Activated CD8-positive, alpha-beta memory T cell treated with anti-CD3 and anti-CD28 coated beads, Interleukin-2, amount 10 ng/mL, durations not matched to agents 7 days and 5 days (primary cell): ENCODE measurements at regions not wholly inside any gene's neighbourhood (a gene's known extent, or its start where the extent isn't known, plus 50 kb on each side); places are given as distances from the start of the nearest gene placed in this dataset.

Source experiments
- ATAC-seq: fragments of 150-1000 bp; cut with Tn5 transposase; one replicate; pipeline ENCODE4 v1.10.0; 2021; ENCODE audit warnings: moderate library complexity
- CTCF ChIA-PET: fragments of 350-600 bp; sonication (Branson Sonifier 250); formaldehyde crosslinking; loops from one replicate; lab custom pipeline; 2021; ENCODE audit warnings: antibody characterized with exemption; lab: Charles Lee
- DNase-seq: peaks from one replicate; pipeline ENCODE4 v3.0.0-alpha.2; 2020
- H3K27ac Mint-ChIP-seq: one replicate; pipeline ENCODE4 v1.8.0; 2021; ENCODE audit warnings: mild to moderate bottlenecking, mixed read lengths
- H3K27me3 Mint-ChIP-seq: one replicate; pipeline ENCODE4 v1.8.0; 2021; ENCODE audit warnings: mixed read lengths
- H3K36me3 Mint-ChIP-seq: one replicate; pipeline ENCODE4 v1.8.0; 2021; ENCODE audit warnings: mild to moderate bottlenecking, mixed read lengths
- H3K4me1 Mint-ChIP-seq: one replicate; pipeline ENCODE4 v1.8.0; 2021; ENCODE audit warnings: mixed read lengths
- H3K4me3 Mint-ChIP-seq: one replicate; pipeline ENCODE4 v1.8.0; 2021; ENCODE audit warnings: mild to moderate bottlenecking, moderate library complexity, mixed read lengths
- H3K9me3 Mint-ChIP-seq: one replicate; pipeline ENCODE4 v1.8.0; 2022; ENCODE audit warnings: low read depth, mixed read lengths

GRCh38 chr1:177620636-177621190 lies 349.1 kb downstream of the SEC16B start:
- Mint-ChIP-seq H3K27ac (no peak overlapping the region), H3K4me3 (no peak overlapping the region), H3K4me1 (no peaks in the 10 kb centered on the region), H3K36me3 (no peaks in the 10 kb centered on the region), H3K9me3 (peaks cover 2% of the 10 kb centered on the region), H3K27me3 (no peaks in the 10 kb centered on the region)
- ATAC-seq (no peak), DNase-seq (no peak)
- CTCF ChIA-PET = no interaction called here

GRCh38 chr1:177615251-177615650 lies 354.6 kb downstream of the SEC16B start:
- no peaks in the 10 kb centered on the region for H3K27me3 Mint-ChIP-seq
- no peak for ATAC-seq
- CTCF ChIA-PET = no interaction called here

GRCh38 chr1:177611402-177611801 lies 358.5 kb downstream of the SEC16B start:
- Mint-ChIP-seq H3K27ac (no peak overlapping the region), H3K36me3 (no peaks in the 10 kb centered on the region), H3K4me3 (no peak overlapping the region), H3K27me3 (no peaks in the 10 kb centered on the region), H3K4me1 (no peaks in the 10 kb centered on the region), H3K9me3 (no peaks in the 10 kb centered on the region)
- DNase-seq (no peak), ATAC-seq (no peak)
- CTCF ChIA-PET = no interaction called here

More at GRCh38 chr1:177615251-177615650, 354.6 kb downstream of the SEC16B start:
- no peaks in the 10 kb centered on the region for H3K36me3 Mint-ChIP-seq
- DNase-seq = no peak
- H3K4me1 Mint-ChIP-seq = no peaks in the 10 kb centered on the region
- H3K4me3 Mint-ChIP-seq = no peak overlapping the region
- no peak overlapping the region for H3K27ac Mint-ChIP-seq
- H3K9me3 Mint-ChIP-seq = no peaks in the 10 kb centered on the region

GRCh38 chr1:177609953-177610352 lies 359.9 kb downstream of the SEC16B start:
- CTCF ChIA-PET = no interaction called here

GRCh38 chr1:177600936-177601335 lies 368.9 kb downstream of the SEC16B start:
- no peaks in the 10 kb centered on the region for H3K36me3 Mint-ChIP-seq
- H3K4me1 Mint-ChIP-seq = no peaks in the 10 kb centered on the region
- no peak overlapping the region for H3K4me3 Mint-ChIP-seq
- DNase-seq (no peak), ATAC-seq (no peak)
- H3K27me3 Mint-ChIP-seq = no peaks in the 10 kb centered on the region
- no peak overlapping the region for H3K27ac Mint-ChIP-seq
- peaks cover 7% of the 10 kb centered on the region for H3K9me3 Mint-ChIP-seq
- CTCF ChIA-PET = no interaction called here

More at GRCh38 chr1:177609953-177610352, 359.9 kb downstream of the SEC16B start:
- no peak overlapping the region for H3K4me3 Mint-ChIP-seq
- ATAC-seq (no peak), DNase-seq (no peak)
- no peaks in the 10 kb centered on the region for H3K27me3 Mint-ChIP-seq
- H3K27ac Mint-ChIP-seq = no peak overlapping the region
- no peaks in the 10 kb centered on the region for H3K36me3 Mint-ChIP-seq
- H3K9me3 Mint-ChIP-seq = peaks cover 3% of the 10 kb centered on the region
- no peaks in the 10 kb centered on the region for H3K4me1 Mint-ChIP-seq

GRCh38 chr1:177600321-177600720 lies 369.5 kb downstream of the SEC16B start:
- Mint-ChIP-seq H3K27me3 (no peaks in the 10 kb centered on the region), H3K9me3 (peaks cover 7% of the 10 kb centered on the region), H3K4me1 (no peaks in the 10 kb centered on the region), H3K4me3 (no peak overlapping the region), H3K36me3 (no peaks in the 10 kb centered on the region), H3K27ac (no peak overlapping the region)
- no peak for ATAC-seq
- CTCF ChIA-PET = no interaction called here
- no peak for DNase-seq

- no peaks in the 10 kb centered on the region for H3K4me1 Mint-ChIP-seq
- no peaks in the 10 kb centered on the region for H3K9me3 Mint-ChIP-seq
- DNase-seq (no peak), ATAC-seq (no peak)
- H3K27ac Mint-ChIP-seq = no peak overlapping the region
- H3K36me3 Mint-ChIP-seq = no peaks in the 10 kb centered on the region
- H3K27me3 Mint-ChIP-seq = no peaks in the 10 kb centered on the region
- no peak overlapping the region for H3K4me3 Mint-ChIP-seq
- CTCF ChIA-PET = no interaction called here
Observed at GRCh38 chr1:177597393-177597792, 372.5 kb downstream of the SEC16B start.

GRCh38 chr1:177596485-177596884 lies 373.4 kb downstream of the SEC16B start:
- H3K9me3 Mint-ChIP-seq = no peaks in the 10 kb centered on the region
- no peaks in the 10 kb centered on the region for H3K4me1 Mint-ChIP-seq
- CTCF ChIA-PET = no interaction called here
- no peak overlapping the region for H3K27ac Mint-ChIP-seq
- ATAC-seq = no peak
- DNase-seq = no peak
- no peak overlapping the region for H3K4me3 Mint-ChIP-seq
- H3K27me3 Mint-ChIP-seq = no peaks in the 10 kb centered on the region
- H3K36me3 Mint-ChIP-seq = no peaks in the 10 kb centered on the region

GRCh38 chr1:177593105-177593504 lies 376.8 kb downstream of the SEC16B start:
- Mint-ChIP-seq H3K4me1 (no peaks in the 10 kb centered on the region), H3K27ac (no peak overlapping the region), H3K36me3 (no peaks in the 10 kb centered on the region), H3K27me3 (no peaks in the 10 kb centered on the region), H3K4me3 (no peak overlapping the region), H3K9me3 (no peaks in the 10 kb centered on the region)
- DNase-seq (no peak), ATAC-seq (no peak)
- CTCF ChIA-PET = no interaction called here

GRCh38 chr1:177592624-177593023 lies 377.2 kb downstream of the SEC16B start:
- Mint-ChIP-seq H3K4me3 (no peak overlapping the region), H3K27ac (no peak overlapping the region), H3K9me3 (peaks cover 2% of the 10 kb centered on the region), H3K27me3 (no peaks in the 10 kb centered on the region), H3K4me1 (no peaks in the 10 kb centered on the region), H3K36me3 (no peaks in the 10 kb centered on the region)
- DNase-seq (no peak), ATAC-seq (no peak)
- CTCF ChIA-PET = no interaction called here

GRCh38 chr1:177591155-177591554 lies 378.7 kb downstream of the SEC16B start:
- Mint-ChIP-seq H3K4me3 (no peak overlapping the region), H3K27me3 (no peaks in the 10 kb centered on the region), H3K4me1 (no peaks in the 10 kb centered on the region), H3K27ac (no peak overlapping the region), H3K36me3 (no peaks in the 10 kb centered on the region), H3K9me3 (peaks cover 2% of the 10 kb centered on the region)
- CTCF ChIA-PET = no interaction called here
- DNase-seq = no peak
- ATAC-seq = no peak

- H3K9me3 Mint-ChIP-seq = peaks cover 2% of the 10 kb centered on the region
- ATAC-seq (no peak), DNase-seq (no peak)
- no peak overlapping the region for H3K27ac Mint-ChIP-seq
- no peaks in the 10 kb centered on the region for H3K27me3 Mint-ChIP-seq
- no peak overlapping the region for H3K4me3 Mint-ChIP-seq
- no peaks in the 10 kb centered on the region for H3K36me3 Mint-ChIP-seq
- no peaks in the 10 kb centered on the region for H3K4me1 Mint-ChIP-seq
- CTCF ChIA-PET = no interaction called here
Observed at GRCh38 chr1:177589166-177589565, 380.7 kb downstream of the SEC16B start.

GRCh38 chr1:177586429-177586828 lies 383.4 kb downstream of the SEC16B start:
- H3K27ac Mint-ChIP-seq = no peak overlapping the region
- H3K27me3 Mint-ChIP-seq = no peaks in the 10 kb centered on the region
- CTCF ChIA-PET = no interaction called here
- DNase-seq = no peak
- H3K36me3 Mint-ChIP-seq = no peaks in the 10 kb centered on the region
- peaks cover 2% of the 10 kb centered on the region for H3K9me3 Mint-ChIP-seq
- H3K4me1 Mint-ChIP-seq = no peaks in the 10 kb centered on the region
- ATAC-seq = no peak
- H3K4me3 Mint-ChIP-seq = no peak overlapping the region

- no peak overlapping the region for H3K4me3 Mint-ChIP-seq
- H3K27ac Mint-ChIP-seq = no peak overlapping the region
- ATAC-seq (no peak), DNase-seq (no peak)
- H3K9me3 Mint-ChIP-seq = peaks cover 2% of the 10 kb centered on the region
- H3K36me3 Mint-ChIP-seq = no peaks in the 10 kb centered on the region
- no peaks in the 10 kb centered on the region for H3K27me3 Mint-ChIP-seq
- CTCF ChIA-PET = no interaction called here
- no peaks in the 10 kb centered on the region for H3K4me1 Mint-ChIP-seq
Observed at GRCh38 chr1:177585302-177586220, 384.3 kb downstream of the SEC16B start.
